ENCODE measurements at regions not wholly inside any gene's neighbourhood (a gene's known extent, or its start where the extent isn't known, plus 50 kb on each side); places are given as distances from the start of the nearest gene placed in this dataset.

DNA sequence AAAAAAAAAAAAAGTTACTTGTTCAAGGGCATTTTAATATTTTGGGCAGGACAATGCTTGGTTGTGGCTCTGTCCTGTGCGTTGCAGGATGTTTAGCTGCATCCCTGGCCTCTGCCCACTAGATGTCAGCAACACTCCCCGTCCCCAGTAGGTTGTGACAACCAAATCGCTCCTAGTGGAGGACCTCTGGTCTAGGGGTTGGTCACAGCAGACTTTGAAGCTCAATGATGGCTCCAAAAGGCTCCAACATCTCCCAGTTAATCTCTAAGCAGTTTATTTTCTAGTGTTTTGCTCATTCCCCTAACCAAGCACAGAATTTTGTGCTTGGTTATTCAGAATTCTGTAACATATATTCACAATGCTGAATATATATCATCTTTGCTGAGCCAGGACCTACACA, 67.0 kb downstream of the CHRNA1 start:
- Histone ChIP-seq H3K4me1 (ENCODE audit: control insufficient read depth, insufficient read depth, low read length) (peaks cover 5% of the 10 kb centered on the region; the same call in 1 of the 2 replicates), H3K27ac (ENCODE audit: low read depth, low read length) (no peak overlapping the region)

GRCh38 chr2:174694920-174695319, 69.4 kb downstream of the CHRNA1 start:
- Histone ChIP-seq H3K36me3 (ENCODE audit: control insufficient read depth, insufficient read depth, low read length) (no peaks in the 10 kb centered on the region), H3K9ac (ENCODE audit: low read depth, low read length) (no peak overlapping the region), H3K27me3 (ENCODE audit: control insufficient read depth, insufficient read depth, low read length) (no peaks in the 10 kb centered on the region), H3K27ac (ENCODE audit: low read depth, low read length) (no peak overlapping the region), H3K9me3 (ENCODE audit: control insufficient read depth, insufficient read depth, low read length) (no peaks in the 10 kb centered on the region), H3K4me3 (ENCODE audit: low read depth, low read length) (no peak overlapping the region), H3K4me1 (ENCODE audit: control insufficient read depth, insufficient read depth, low read length) (peaks cover 5% of the 10 kb centered on the region; the same call in 1 of the 2 replicates)

More for the DNA sequence above, 67.0 kb downstream of the CHRNA1 start:
- Histone ChIP-seq H3K4me3 (ENCODE audit: low read depth, low read length) (no peak overlapping the region), H3K27me3 (ENCODE audit: control insufficient read depth, insufficient read depth, low read length) (no peaks in the 10 kb centered on the region), H3K9ac (ENCODE audit: low read depth, low read length) (no peak overlapping the region), H3K36me3 (ENCODE audit: control insufficient read depth, insufficient read depth, low read length) (no peaks in the 10 kb centered on the region), H3K9me3 (ENCODE audit: control insufficient read depth, insufficient read depth, low read length) (no peaks in the 10 kb centered on the region)

DNA sequence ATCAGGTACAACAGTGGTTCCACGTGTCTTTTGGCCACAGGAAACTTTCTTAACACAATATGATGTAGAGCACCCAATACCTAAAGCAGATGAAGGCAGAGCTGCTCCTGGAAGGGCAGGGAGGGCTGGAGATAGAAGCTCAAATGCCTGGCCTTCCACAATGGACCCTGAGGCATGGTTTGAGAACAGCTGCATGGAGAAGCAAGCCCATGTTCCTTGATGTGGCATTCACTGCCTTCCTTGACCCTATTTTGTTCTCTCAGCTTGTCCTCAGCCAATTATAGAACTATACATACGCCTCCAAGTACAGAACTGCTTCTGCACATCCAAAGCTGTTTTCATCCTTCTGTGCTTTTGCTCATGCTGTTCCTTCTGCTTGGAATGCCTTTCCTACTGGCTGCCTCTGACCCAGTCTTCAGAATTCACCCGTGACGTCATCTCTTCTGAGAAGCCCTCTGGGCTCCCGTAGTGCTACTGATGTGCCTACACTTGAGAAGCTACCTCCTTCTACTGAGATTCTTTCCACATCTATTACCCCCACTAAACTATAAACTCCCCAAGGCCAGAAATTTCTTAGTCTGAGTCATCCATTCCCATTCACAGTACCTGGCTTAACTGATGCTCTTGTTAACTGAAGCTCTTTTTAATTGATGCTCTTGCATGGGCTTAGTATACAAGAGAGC, 69.9 kb downstream of the CHRNA1 start:
- no peak overlapping the region for H3K27ac ChIP-seq (ENCODE audit: low read depth, low read length)
- H3K4me3 ChIP-seq (ENCODE audit: low read depth, low read length): no peak overlapping the region
- no peaks in the 10 kb centered on the region for H3K9me3 ChIP-seq (ENCODE audit: control insufficient read depth, insufficient read depth, low read length)
- no peaks in the 10 kb centered on the region for H3K36me3 ChIP-seq (ENCODE audit: control insufficient read depth, insufficient read depth, low read length)
- H3K4me1 ChIP-seq (ENCODE audit: control insufficient read depth, insufficient read depth, low read length): peaks cover 5% of the 10 kb centered on the region; the same call in 1 of the 2 replicates
- H3K27me3 ChIP-seq (ENCODE audit: control insufficient read depth, insufficient read depth, low read length): no peaks in the 10 kb centered on the region
- no peak overlapping the region for H3K9ac ChIP-seq (ENCODE audit: low read depth, low read length)

DNA sequence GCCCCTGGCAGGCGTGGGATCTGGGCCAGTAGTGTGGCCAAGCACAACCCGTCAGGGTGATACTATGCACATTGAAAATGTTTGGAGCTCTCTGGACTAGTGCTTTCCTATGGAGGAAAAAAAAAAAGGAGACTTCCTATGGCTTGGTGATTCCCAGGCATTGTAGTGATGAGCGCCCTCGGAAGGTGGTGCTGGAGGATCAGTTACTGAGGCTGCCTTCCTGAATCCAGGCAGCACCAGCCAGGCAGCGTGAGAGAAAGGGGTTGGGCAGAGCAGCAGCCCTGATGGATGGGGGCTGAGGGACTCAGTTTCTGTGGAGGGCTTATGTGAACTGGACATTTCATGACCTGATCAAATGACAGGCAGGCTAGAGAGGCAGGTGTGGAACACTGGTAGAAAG, 70.9 kb downstream of the CHRNA1 start:
- no peaks in the 10 kb centered on the region for H3K9me3 ChIP-seq (ENCODE audit: control insufficient read depth, insufficient read depth, low read length)
- H3K4me3 ChIP-seq (ENCODE audit: low read depth, low read length): no peak overlapping the region
- no peaks in the 10 kb centered on the region for H3K27me3 ChIP-seq (ENCODE audit: control insufficient read depth, insufficient read depth, low read length)
- no peaks in the 10 kb centered on the region for H3K36me3 ChIP-seq (ENCODE audit: control insufficient read depth, insufficient read depth, low read length)
- H3K27ac ChIP-seq (ENCODE audit: low read depth, low read length): no peak overlapping the region
- peaks cover 2% of the 10 kb centered on the region; the same call in 1 of the 2 replicates for H3K4me1 ChIP-seq (ENCODE audit: control insufficient read depth, insufficient read depth, low read length)
- H3K9ac ChIP-seq (ENCODE audit: low read depth, low read length): no peak overlapping the region

DNA sequence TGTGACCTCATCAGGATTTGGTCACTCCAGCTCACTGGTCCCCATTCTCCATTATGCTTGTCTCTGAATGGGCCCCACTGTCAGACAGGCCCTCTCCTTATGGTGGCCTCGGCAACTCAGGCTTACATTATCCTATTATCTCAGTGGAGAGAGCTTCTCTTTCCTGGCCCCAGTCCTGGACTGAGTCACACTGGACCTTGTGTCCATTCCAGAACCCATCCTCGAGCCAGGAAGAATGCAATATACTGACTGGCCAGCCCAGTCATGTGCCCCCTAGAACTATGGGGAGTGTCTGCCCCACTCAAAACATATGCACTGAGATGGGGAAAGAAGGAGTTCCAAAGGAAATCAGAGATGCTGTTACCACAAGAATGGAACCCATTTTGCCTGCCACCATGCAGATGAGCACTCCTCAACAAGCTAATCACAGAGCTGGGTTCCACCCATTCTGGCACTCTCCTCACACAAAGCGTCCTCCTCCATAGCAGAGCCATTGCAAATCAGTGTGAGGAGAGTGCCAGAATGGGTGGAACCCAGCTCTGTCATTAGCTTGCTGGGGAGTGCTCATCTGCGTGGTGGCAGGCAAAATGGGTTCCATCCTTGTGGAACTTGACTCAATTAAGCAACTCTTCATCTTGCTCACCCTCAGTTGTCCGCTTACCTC, 71.9 kb downstream of the CHRNA1 start:
- Histone ChIP-seq H3K27me3 (ENCODE audit: control insufficient read depth, insufficient read depth, low read length) (no peaks in the 10 kb centered on the region), H3K4me3 (ENCODE audit: low read depth, low read length) (no peak overlapping the region), H3K9ac (ENCODE audit: low read depth, low read length) (no peak overlapping the region), H3K36me3 (ENCODE audit: control insufficient read depth, insufficient read depth, low read length) (no peaks in the 10 kb centered on the region), H3K4me1 (ENCODE audit: control insufficient read depth, insufficient read depth, low read length) (no peaks in the 10 kb centered on the region), H3K9me3 (ENCODE audit: control insufficient read depth, insufficient read depth, low read length) (no peaks in the 10 kb centered on the region), H3K27ac (ENCODE audit: low read depth, low read length) (no peak overlapping the region)

DNA sequence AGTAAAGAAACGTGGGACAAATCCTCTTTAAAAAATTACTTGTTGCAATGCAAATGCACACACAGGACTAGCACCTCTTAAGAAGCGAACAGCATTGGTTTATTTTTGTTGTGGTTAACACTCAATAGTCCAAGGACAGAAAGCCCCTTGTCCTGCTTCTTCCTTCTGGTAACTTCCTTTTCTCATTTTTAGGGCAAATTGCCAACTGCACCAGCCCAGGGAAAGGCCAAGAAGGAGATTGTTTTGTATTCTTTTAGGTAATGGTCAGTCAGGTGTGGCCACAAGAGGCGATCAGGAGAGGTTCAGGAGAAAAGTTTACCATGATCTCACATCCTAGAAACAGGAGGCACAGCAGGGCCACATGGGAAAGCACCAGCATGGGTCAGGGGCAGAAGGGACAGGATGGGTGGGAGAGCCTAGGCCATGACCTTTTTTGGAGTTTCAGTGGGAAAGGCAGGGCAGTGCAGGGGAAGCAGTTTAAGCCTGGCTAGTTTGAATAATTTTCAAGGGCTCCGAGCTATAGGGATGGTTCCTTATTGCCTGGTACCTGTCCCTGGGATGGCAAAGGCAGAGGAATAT, 73.0 kb downstream of the CHRNA1 start:
- peaks cover 4% of the 10 kb centered on the region; the same call in 1 of the 2 replicates for H3K4me1 ChIP-seq (ENCODE audit: control insufficient read depth, insufficient read depth, low read length)
- no peaks in the 10 kb centered on the region for H3K9me3 ChIP-seq (ENCODE audit: control insufficient read depth, insufficient read depth, low read length)
- no peaks in the 10 kb centered on the region for H3K27me3 ChIP-seq (ENCODE audit: control insufficient read depth, insufficient read depth, low read length)
- no peak overlapping the region for H3K9ac ChIP-seq (ENCODE audit: low read depth, low read length)
- H3K27ac ChIP-seq (ENCODE audit: low read depth, low read length): no peak overlapping the region
- no peaks in the 10 kb centered on the region for H3K36me3 ChIP-seq (ENCODE audit: control insufficient read depth, insufficient read depth, low read length)
- no peak overlapping the region for H3K4me3 ChIP-seq (ENCODE audit: low read depth, low read length)

- Histone ChIP-seq H3K4me3 (ENCODE audit: low read depth, low read length) (no peak overlapping the region), H3K36me3 (ENCODE audit: control insufficient read depth, insufficient read depth, low read length) (no peaks in the 10 kb centered on the region), H3K9ac (ENCODE audit: low read depth, low read length) (no peak overlapping the region), H3K27ac (ENCODE audit: low read depth, low read length) (no peak overlapping the region), H3K4me1 (ENCODE audit: control insufficient read depth, insufficient read depth, low read length) (peaks cover 4% of the 10 kb centered on the region; the same call in 1 of the 2 replicates), H3K9me3 (ENCODE audit: control insufficient read depth, insufficient read depth, low read length) (no peaks in the 10 kb centered on the region), H3K27me3 (ENCODE audit: control insufficient read depth, insufficient read depth, low read length) (no peaks in the 10 kb centered on the region; the same call in 1 of the 2 replicates)
Observed at GRCh38 chr2:174690026-174690425, 74.2 kb downstream of the CHRNA1 start.

- Histone ChIP-seq H3K9ac (ENCODE audit: low read depth, low read length) (no peak overlapping the region), H3K4me3 (ENCODE audit: low read depth, low read length) (no peak overlapping the region), H3K4me1 (ENCODE audit: control insufficient read depth, insufficient read depth, low read length) (peaks cover 17% of the 10 kb centered on the region), H3K9me3 (ENCODE audit: control insufficient read depth, insufficient read depth, low read length) (no peaks in the 10 kb centered on the region), H3K36me3 (ENCODE audit: control insufficient read depth, insufficient read depth, low read length) (no peaks in the 10 kb centered on the region), H3K27me3 (ENCODE audit: control insufficient read depth, insufficient read depth, low read length) (peaks cover 19% of the 10 kb centered on the region), H3K27ac (ENCODE audit: low read depth, low read length) (no peak overlapping the region)
Observed at GRCh38 chr2:174688079-174688478, 76.2 kb downstream of the CHRNA1 start.

GRCh38 chr2:174686430-174686829, 77.8 kb downstream of the CHRNA1 start:
- H3K36me3 ChIP-seq (ENCODE audit: control insufficient read depth, insufficient read depth, low read length): no peaks in the 10 kb centered on the region
- no peak overlapping the region for H3K4me3 ChIP-seq (ENCODE audit: low read depth, low read length)
- no peak overlapping the region for H3K9ac ChIP-seq (ENCODE audit: low read depth, low read length)
- no peaks in the 10 kb centered on the region for H3K9me3 ChIP-seq (ENCODE audit: control insufficient read depth, insufficient read depth, low read length)
- H3K27me3 ChIP-seq (ENCODE audit: control insufficient read depth, insufficient read depth, low read length): peaks cover 31% of the 10 kb centered on the region
- no peak overlapping the region for H3K27ac ChIP-seq (ENCODE audit: low read depth, low read length)
- peaks cover 17% of the 10 kb centered on the region for H3K4me1 ChIP-seq (ENCODE audit: control insufficient read depth, insufficient read depth, low read length)

DNA sequence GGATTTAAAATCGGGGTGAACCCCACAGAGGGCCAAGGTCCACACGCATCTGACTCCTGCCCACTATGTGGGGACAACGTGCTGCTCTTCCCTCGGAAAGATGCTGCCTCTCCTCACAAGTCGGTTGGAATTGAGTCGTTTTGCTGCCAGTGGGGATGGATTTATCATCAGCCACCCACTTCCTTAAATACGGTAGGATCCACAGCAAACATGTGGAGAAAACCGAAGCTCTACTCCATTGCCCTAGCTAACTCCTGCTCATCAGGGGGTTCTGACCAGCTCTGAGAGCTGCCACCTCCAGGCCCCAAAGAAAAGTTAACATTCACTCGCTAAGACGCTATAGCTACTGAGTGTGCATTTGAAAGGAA, 80.9 kb downstream of the CHRNA1 start:
- peaks cover 17% of the 10 kb centered on the region for H3K4me1 ChIP-seq (ENCODE audit: control insufficient read depth, insufficient read depth, low read length)
- H3K9me3 ChIP-seq (ENCODE audit: control insufficient read depth, insufficient read depth, low read length): no peaks in the 10 kb centered on the region
- H3K27ac ChIP-seq (ENCODE audit: low read depth, low read length): no peak overlapping the region
- peaks cover 50% of the 10 kb centered on the region for H3K27me3 ChIP-seq (ENCODE audit: control insufficient read depth, insufficient read depth, low read length)
- 0 out of 2 replicates have a peak overlapping the region, but pooled peaks have one; percentile 37 for H3K9ac ChIP-seq (ENCODE audit: low read depth, low read length)
- no peaks in the 10 kb centered on the region for H3K36me3 ChIP-seq (ENCODE audit: control insufficient read depth, insufficient read depth, low read length)
- peak overlapping the region; percentile 74 for H3K4me3 ChIP-seq (ENCODE audit: low read depth, low read length)
